ENCODE measurements at regions not wholly inside any gene's neighbourhood (a gene's known extent, or its start where the extent isn't known, plus 50 kb on each side); places are given as distances from the start of the nearest gene placed in this dataset.

DNA sequence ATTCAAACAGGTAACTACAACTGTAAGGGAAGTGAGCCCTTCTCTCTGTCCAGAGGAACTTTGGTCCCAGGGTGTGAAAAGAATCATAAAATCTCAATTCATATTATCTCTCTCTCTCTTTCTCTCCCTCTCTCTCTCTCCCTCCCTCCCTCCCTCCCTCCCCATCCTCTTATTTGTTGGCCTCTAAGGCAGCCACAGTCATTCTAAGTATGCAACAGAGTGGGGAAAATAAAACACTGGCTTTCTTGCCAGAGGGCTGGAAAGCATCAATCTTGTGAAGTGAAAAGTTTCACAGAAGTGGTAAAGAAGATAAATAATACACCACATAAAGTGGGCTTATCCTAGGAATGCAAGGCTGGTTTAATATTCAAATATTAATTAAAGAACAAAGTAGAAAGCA, 95.6 kb upstream of the KCNH7 start:
- H3K4me1 Mint-ChIP-seq: no peaks in the 10 kb centered on the region
- intact Hi-C loops (cut with micrococcal nuclease): no loop called here
- ATAC-seq (ENCODE audit: low read depth) (no peak), DNase-seq (no peak)
- ChIA-PET CTCF (no interaction called here), POLR2A (no interaction called here)
- H3K4me3 Mint-ChIP-seq: no peak overlapping the region
- no peak overlapping the region for H3K27ac Mint-ChIP-seq
- no peaks in the 10 kb centered on the region for H3K9me3 Mint-ChIP-seq
- TF ChIP-seq, protein P1, sequence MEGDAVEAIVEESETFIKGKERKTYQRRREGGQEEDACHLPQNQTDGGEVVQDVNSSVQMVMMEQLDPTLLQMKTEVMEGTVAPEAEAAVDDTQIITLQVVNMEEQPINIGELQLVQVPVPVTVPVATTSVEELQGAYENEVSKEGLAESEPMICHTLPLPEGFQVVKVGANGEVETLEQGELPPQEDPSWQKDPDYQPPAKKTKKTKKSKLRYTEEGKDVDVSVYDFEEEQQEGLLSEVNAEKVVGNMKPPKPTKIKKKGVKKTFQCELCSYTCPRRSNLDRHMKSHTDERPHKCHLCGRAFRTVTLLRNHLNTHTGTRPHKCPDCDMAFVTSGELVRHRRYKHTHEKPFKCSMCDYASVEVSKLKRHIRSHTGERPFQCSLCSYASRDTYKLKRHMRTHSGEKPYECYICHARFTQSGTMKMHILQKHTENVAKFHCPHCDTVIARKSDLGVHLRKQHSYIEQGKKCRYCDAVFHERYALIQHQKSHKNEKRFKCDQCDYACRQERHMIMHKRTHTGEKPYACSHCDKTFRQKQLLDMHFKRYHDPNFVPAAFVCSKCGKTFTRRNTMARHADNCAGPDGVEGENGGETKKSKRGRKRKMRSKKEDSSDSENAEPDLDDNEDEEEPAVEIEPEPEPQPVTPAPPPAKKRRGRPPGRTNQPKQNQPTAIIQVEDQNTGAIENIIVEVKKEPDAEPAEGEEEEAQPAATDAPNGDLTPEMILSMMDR (IDR thresholded peaks at IDR 0.05): no peak
- no peaks in the 10 kb centered on the region for H3K27me3 Mint-ChIP-seq
- H3K36me3 Mint-ChIP-seq (ENCODE audit: low read depth): no peaks in the 10 kb centered on the region

- Mint-ChIP-seq H3K27ac (no peak overlapping the region), H3K36me3 (ENCODE audit: low read depth) (no peaks in the 10 kb centered on the region), H3K27me3 (no peaks in the 10 kb centered on the region), H3K9me3 (no peaks in the 10 kb centered on the region), H3K4me3 (no peak overlapping the region), H3K4me1 (no peaks in the 10 kb centered on the region)
- ATAC-seq (ENCODE audit: low read depth): no peak
- TF ChIP-seq, protein P1 (IDR thresholded peaks at IDR 0.05): no peak
- DNase-seq: no peak
- intact Hi-C loops (cut with micrococcal nuclease): no loop called here
- ChIA-PET POLR2A (no interaction called here), CTCF (no interaction called here)
Measured at GRCh38 chr2:162932416-162932815, 93.8 kb upstream of the KCNH7 start.

DNA sequence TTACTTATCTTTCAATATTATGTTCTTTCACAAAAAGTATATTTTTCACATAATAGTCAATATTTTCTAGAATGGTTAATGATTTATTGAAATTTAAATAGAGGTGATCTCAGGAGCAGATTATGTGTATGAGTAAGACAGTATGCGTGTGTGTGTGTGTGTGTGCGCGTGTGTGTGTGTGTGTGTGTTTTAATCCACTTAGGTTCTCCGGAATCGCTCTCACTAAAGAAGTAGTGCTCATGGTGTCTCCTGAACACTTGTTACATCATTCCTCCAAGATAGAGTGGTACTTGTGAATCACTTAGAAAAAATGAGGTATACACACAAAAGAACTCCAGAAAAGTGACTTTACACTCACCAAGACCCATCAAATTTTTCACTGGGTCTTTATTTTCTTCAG, 91.0 kb upstream of the KCNH7 start:
- Mint-ChIP-seq H3K27me3 (no peaks in the 10 kb centered on the region), H3K36me3 (ENCODE audit: low read depth) (no peaks in the 10 kb centered on the region), H3K4me1 (no peaks in the 10 kb centered on the region), H3K27ac (no peak overlapping the region), H3K9me3 (no peaks in the 10 kb centered on the region), H3K4me3 (no peak overlapping the region)
- no peak for ATAC-seq (ENCODE audit: low read depth)
- TF ChIP-seq, protein P1 (IDR thresholded peaks at IDR 0.05): no peak
- POLR2A ChIA-PET: no interaction called here
- CTCF ChIA-PET: no interaction called here
- no peak for DNase-seq
- intact Hi-C loops (cut with micrococcal nuclease): no loop called here

- Mint-ChIP-seq H3K36me3 (ENCODE audit: low read depth) (no peaks in the 10 kb centered on the region), H3K27me3 (no peaks in the 10 kb centered on the region), H3K4me1 (no peaks in the 10 kb centered on the region), H3K4me3 (no peak overlapping the region), H3K9me3 (no peaks in the 10 kb centered on the region), H3K27ac (no peak overlapping the region)
- POLR2A ChIA-PET: no interaction called here
- DNase-seq (no peak), ATAC-seq (ENCODE audit: low read depth) (no peak)
- intact Hi-C loops (cut with micrococcal nuclease): no loop called here
- CTCF ChIA-PET: interaction anchor here (0.6 kb wide), 1 partner anchor 84 kb away, joined by 3 read pairs; no protein-coding TSS in a partner anchor
- TF ChIP-seq, protein P1 (IDR thresholded peaks at IDR 0.05): no peak
Measured at GRCh38 chr2:162928356-162928755, 89.8 kb upstream of the KCNH7 start.

- no peak overlapping the region for H3K4me3 Mint-ChIP-seq
- H3K36me3 Mint-ChIP-seq (ENCODE audit: low read depth): no peaks in the 10 kb centered on the region
- DNase-seq: no peak
- H3K9me3 Mint-ChIP-seq: no peaks in the 10 kb centered on the region
- ATAC-seq (ENCODE audit: low read depth): no peak
- POLR2A ChIA-PET: no interaction called here
- H3K27ac Mint-ChIP-seq: no peak overlapping the region
- no peaks in the 10 kb centered on the region for H3K27me3 Mint-ChIP-seq
- CTCF ChIA-PET: no interaction called here
- TF ChIP-seq, protein P1 (IDR thresholded peaks at IDR 0.05): no peak
- H3K4me1 Mint-ChIP-seq: no peaks in the 10 kb centered on the region
- intact Hi-C loops (cut with micrococcal nuclease): no loop called here
Measured at GRCh38 chr2:162926907-162927306, 88.3 kb upstream of the KCNH7 start.

All from activated B cell treated with CpG ODN at 0.5 μM for 24 hours (primary cell).